ENCODE measurements at regions not wholly inside any gene's neighbourhood (a gene's known extent, or its start where the extent isn't known, plus 50 kb on each side); places are given as distances from the start of the nearest gene placed in this dataset.

DNA sequence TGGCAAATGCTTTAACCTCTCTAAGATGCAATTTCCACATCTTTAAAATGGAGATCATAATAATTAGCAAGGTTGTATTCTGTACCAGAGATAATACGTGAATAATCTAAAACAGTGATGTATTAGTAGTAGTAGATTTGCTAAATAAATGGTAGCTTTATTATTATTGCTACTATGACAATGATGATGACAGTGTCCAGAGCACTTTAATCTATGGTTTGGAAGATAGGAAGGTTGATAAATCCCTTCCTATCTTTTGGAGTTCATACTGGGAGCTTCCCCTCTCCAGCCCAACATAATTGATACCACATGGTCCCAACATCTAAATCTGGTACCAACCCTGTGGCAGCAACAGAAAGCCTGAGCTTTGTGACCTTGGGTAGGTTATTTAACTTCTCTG lies 267.8 kb downstream of the FAT3 start:
- TF ChIP-seq, protein P1, sequence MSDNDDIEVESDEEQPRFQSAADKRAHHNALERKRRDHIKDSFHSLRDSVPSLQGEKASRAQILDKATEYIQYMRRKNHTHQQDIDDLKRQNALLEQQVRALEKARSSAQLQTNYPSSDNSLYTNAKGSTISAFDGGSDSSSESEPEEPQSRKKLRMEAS (IDR thresholded peaks at IDR 0.05) = no peak
- TF ChIP-seq, protein P2, sequence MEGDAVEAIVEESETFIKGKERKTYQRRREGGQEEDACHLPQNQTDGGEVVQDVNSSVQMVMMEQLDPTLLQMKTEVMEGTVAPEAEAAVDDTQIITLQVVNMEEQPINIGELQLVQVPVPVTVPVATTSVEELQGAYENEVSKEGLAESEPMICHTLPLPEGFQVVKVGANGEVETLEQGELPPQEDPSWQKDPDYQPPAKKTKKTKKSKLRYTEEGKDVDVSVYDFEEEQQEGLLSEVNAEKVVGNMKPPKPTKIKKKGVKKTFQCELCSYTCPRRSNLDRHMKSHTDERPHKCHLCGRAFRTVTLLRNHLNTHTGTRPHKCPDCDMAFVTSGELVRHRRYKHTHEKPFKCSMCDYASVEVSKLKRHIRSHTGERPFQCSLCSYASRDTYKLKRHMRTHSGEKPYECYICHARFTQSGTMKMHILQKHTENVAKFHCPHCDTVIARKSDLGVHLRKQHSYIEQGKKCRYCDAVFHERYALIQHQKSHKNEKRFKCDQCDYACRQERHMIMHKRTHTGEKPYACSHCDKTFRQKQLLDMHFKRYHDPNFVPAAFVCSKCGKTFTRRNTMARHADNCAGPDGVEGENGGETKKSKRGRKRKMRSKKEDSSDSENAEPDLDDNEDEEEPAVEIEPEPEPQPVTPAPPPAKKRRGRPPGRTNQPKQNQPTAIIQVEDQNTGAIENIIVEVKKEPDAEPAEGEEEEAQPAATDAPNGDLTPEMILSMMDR (IDR thresholded peaks at IDR 0.05; ENCODE audit: low read depth, low read length, missing input control) = no peak
- no peak for TF ChIP-seq YY1 (IDR thresholded peaks at IDR 0.05)
- TF ChIP-seq RAD21 (IDR thresholded peaks at IDR 0.05) = no peak
- no peak for TF ChIP-seq JUND (IDR thresholded peaks at IDR 0.05)
- no peak for TF ChIP-seq HNF4A (conservative IDR thresholded peaks at IDR 0.05)
- TF ChIP-seq, protein P3, sequence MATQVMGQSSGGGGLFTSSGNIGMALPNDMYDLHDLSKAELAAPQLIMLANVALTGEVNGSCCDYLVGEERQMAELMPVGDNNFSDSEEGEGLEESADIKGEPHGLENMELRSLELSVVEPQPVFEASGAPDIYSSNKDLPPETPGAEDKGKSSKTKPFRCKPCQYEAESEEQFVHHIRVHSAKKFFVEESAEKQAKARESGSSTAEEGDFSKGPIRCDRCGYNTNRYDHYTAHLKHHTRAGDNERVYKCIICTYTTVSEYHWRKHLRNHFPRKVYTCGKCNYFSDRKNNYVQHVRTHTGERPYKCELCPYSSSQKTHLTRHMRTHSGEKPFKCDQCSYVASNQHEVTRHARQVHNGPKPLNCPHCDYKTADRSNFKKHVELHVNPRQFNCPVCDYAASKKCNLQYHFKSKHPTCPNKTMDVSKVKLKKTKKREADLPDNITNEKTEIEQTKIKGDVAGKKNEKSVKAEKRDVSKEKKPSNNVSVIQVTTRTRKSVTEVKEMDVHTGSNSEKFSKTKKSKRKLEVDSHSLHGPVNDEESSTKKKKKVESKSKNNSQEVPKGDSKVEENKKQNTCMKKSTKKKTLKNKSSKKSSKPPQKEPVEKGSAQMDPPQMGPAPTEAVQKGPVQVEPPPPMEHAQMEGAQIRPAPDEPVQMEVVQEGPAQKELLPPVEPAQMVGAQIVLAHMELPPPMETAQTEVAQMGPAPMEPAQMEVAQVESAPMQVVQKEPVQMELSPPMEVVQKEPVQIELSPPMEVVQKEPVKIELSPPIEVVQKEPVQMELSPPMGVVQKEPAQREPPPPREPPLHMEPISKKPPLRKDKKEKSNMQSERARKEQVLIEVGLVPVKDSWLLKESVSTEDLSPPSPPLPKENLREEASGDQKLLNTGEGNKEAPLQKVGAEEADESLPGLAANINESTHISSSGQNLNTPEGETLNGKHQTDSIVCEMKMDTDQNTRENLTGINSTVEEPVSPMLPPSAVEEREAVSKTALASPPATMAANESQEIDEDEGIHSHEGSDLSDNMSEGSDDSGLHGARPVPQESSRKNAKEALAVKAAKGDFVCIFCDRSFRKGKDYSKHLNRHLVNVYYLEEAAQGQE (IDR thresholded peaks at IDR 0.05) = no peak

Measured in liver (tissue), 3 donors.